GM19468 (cell line): ENCODE measurements at regions not wholly inside any gene's neighbourhood (a gene's known extent, or its start where the extent isn't known, plus 50 kb on each side); places are given as distances from the start of the nearest gene placed in this dataset.

ENCODE experiments used
- ATAC-seq: cut with Tn5 transposase; IDR thresholded peaks from one replicate; pipeline ENCODE4 v1.9.1; 2021; ENCODE audit warnings: mild to moderate bottlenecking, moderate library complexity, moderate number of reproducible peaks; ENCODE audit not compliant: unreplicated experiment; ENCODE audit errors: extremely low read depth

- no peak for ATAC-seq
Observed at GRCh38 chr16:85266857-85267256, 154.6 kb upstream of the CIBAR2 start.

- ATAC-seq = no peak
Observed at GRCh38 chr16:85267414-85267945, 155.2 kb upstream of the CIBAR2 start.

- ATAC-seq = no peak
Observed at GRCh38 chr16:85269165-85269564, 156.9 kb upstream of the CIBAR2 start.

GRCh38 chr16:85270374-85270773 is 158.1 kb upstream of the CIBAR2 start:
- ATAC-seq = no peak

- no peak for ATAC-seq
Observed at GRCh38 chr16:85271198-85271597, 158.9 kb upstream of the CIBAR2 start.

GRCh38 chr16:85273293-85273692 is 161.0 kb upstream of the CIBAR2 start:
- ATAC-seq = no peak

GRCh38 chr16:85274501-85274900 is 162.2 kb upstream of the CIBAR2 start:
- no peak for ATAC-seq

- ATAC-seq = no peak
Observed at GRCh38 chr16:85274924-85275323, 162.7 kb upstream of the CIBAR2 start.

- ATAC-seq = no peak
Observed at GRCh38 chr16:85275533-85276249, 163.4 kb upstream of the CIBAR2 start.

GRCh38 chr16:85276258-85276657 is 164.0 kb upstream of the CIBAR2 start:
- no peak for ATAC-seq

- no peak for ATAC-seq
Observed at GRCh38 chr16:85276721-85277120, 164.4 kb upstream of the CIBAR2 start.

- ATAC-seq = no peak
Observed at GRCh38 chr16:85278839-85279238, 166.6 kb upstream of the CIBAR2 start.

GRCh38 chr16:85279402-85279801 is 167.1 kb upstream of the CIBAR2 start:
- ATAC-seq = no peak

GRCh38 chr16:85279825-85280545 is 167.7 kb upstream of the CIBAR2 start:
- no peak for ATAC-seq

GRCh38 chr16:85281181-85281580 is 168.9 kb upstream of the CIBAR2 start:
- ATAC-seq = no peak

GRCh38 chr16:85282842-85283241 is 170.6 kb upstream of the CIBAR2 start:
- ATAC-seq = no peak

GRCh38 chr16:85283305-85284050 is 171.2 kb upstream of the CIBAR2 start:
- ATAC-seq = no peak

- no peak for ATAC-seq
Observed at GRCh38 chr16:85284141-85284817, 172.0 kb upstream of the CIBAR2 start.

GRCh38 chr16:85285681-85286065 is 173.4 kb upstream of the CIBAR2 start:
- no peak for ATAC-seq

- ATAC-seq = no peak
Observed at GRCh38 chr16:85286066-85286831, 174.0 kb upstream of the CIBAR2 start.
